Psoas muscle (tissue), 7 donors: ENCODE measurements at regions not wholly inside any gene's neighbourhood (a gene's known extent, or its start where the extent isn't known, plus 50 kb on each side); places are given as distances from the start of the nearest gene placed in this dataset.

Source experiments
- ATAC-seq, 4 donors: fragments of 200-7000 bp; cut with Tn5 transposase; one replicate each; pipeline ENCODE4 v1.9.1; 2020; ENCODE audit warnings: moderate library complexity in 3 of 4, mild to moderate bottlenecking in 2 of 4
- DNase-seq, 2 donors: peaks; one replicate each; pipeline ENCODE4 v3.0.0-alpha.2; 2020
- H3K27ac ChIP-seq: fragments of 200-600 bp; one replicate; pipeline ENCODE4 v1.8.0; 2022
- H3K27me3 ChIP-seq, 3 donors: fragments of 200-600 bp in 1 of 3; one replicate each; pipeline versions ENCODE4 v1.6.1 to v1.8.0; 2013 to 2022; ENCODE audit warnings: low read length in 2 of 3, mild to moderate bottlenecking in 2 of 3, moderate library complexity in 1 of 3; ENCODE audit not compliant: insufficient read depth in 3 of 3
- H3K36me3 ChIP-seq, 2 donors: fragments of 200-600 bp in 1 of 2; one replicate each; pipeline versions ENCODE4 v1.6.1 to v1.8.0; 2013 to 2022; ENCODE audit warnings: low read depth in 1 of 2, mild to moderate bottlenecking in 1 of 2, moderate library complexity in 1 of 2; ENCODE audit not compliant: insufficient read depth in 1 of 2
- H3K4me1 ChIP-seq: fragments of 200-600 bp; one replicate; pipeline ENCODE4 v1.8.0; 2022
- H3K4me3 ChIP-seq: fragments of 200-600 bp; one replicate; pipeline ENCODE4 v1.8.0; 2022; ENCODE audit warnings: mild to moderate bottlenecking
- H3K9me3 ChIP-seq: fragments of 200-600 bp; one replicate; pipeline ENCODE4 v1.8.0; 2022
- CTCF ChIP-seq: fragments of 200-600 bp; IDR thresholded peaks from one replicate; pipeline ENCODE4 v1.8.0; 2022; ENCODE audit warnings: antibody characterized with exemption
- WGBS, 3 donors: extraction: QIAGEN DNeasy Blood & Tissue Kit; methylation state at CpG; one replicate each; pipeline versions ENCODE4 v1.1.6 to v1.1.7; 2013; 5-methylcytosine and 5-hydroxymethylcytosine counted together
- intact Hi-C, 2 donors: fragments of 100-400 bp; cut with DNase I; formaldehyde crosslinking; loops; one replicate each; pipeline versions ENCODE4 v1.11.0 to v1.14.2; 2022
- donor health status: healthy with polysubstance abuse.
- donor health status: DM: no; HTN: no; CAD: no; lungs with moderate emphysema.
- donor health status: Bipolar disorder and iron deficiency.
- donor health status: healthy.
- donor health status: DM: yes; HTN: yes; CAD: no.
- donor health status: DM: no; HTN: no; CAD: no.
- donor health status: DM: yes; HTN: yes; CAD: no.

DNA sequence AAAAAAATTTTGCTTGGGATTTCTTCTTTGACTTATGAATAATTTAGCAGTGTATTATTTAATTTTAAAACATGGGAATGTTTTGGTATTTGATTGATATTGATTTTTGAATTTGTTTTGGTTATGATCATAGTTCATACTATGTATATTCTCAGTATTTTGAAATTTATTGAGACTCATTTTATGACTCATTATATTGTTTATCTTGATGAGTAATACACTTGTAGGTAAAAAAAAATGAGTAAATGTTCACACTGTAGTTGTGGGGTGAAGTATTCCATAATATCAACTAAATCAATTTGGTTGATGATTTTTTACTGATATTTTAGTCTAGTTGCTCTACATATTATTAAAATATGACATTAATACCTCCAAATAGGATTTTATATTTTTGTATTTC lies 1142.2 kb downstream of the ADGRL3 start:
- ATAC-seq: no peak
- DNase-seq: no peak
- Histone ChIP-seq H3K27ac (no peak overlapping the region), H3K36me3 (no peaks in the 10 kb centered on the region), H3K4me3 (no peak overlapping the region), H3K9me3 (peaks cover 5% of the 10 kb centered on the region), H3K27me3 (no peaks in the 10 kb centered on the region), H3K4me1 (no peaks in the 10 kb centered on the region)
- TF ChIP-seq CTCF: no peak
- intact Hi-C loops: no loop called here

GRCh38 chr4:62328526-62328925 lies 1128.4 kb downstream of the ADGRL3 start:
- 49 to 79% (median 54%) methylated on average over 2 of the region's 2 CpGs for WGBS, 3 donors
- no peak for ATAC-seq

GRCh38 chr4:62327612-62328297 lies 1127.6 kb downstream of the ADGRL3 start:
- no peaks in the 10 kb centered on the region for H3K4me1 ChIP-seq

More at GRCh38 chr4:62328526-62328925, 1128.4 kb downstream of the ADGRL3 start:
- no peaks in the 10 kb centered on the region for H3K27me3 ChIP-seq
- TF ChIP-seq CTCF: no peak
- no peak overlapping the region for H3K4me3 ChIP-seq
- H3K9me3 ChIP-seq: peaks cover 3% of the 10 kb centered on the region
- intact Hi-C loops: no loop called here
- no peak for DNase-seq
- H3K4me1 ChIP-seq: no peaks in the 10 kb centered on the region
- H3K27ac ChIP-seq: no peak overlapping the region
- H3K36me3 ChIP-seq: no peaks in the 10 kb centered on the region

DNA sequence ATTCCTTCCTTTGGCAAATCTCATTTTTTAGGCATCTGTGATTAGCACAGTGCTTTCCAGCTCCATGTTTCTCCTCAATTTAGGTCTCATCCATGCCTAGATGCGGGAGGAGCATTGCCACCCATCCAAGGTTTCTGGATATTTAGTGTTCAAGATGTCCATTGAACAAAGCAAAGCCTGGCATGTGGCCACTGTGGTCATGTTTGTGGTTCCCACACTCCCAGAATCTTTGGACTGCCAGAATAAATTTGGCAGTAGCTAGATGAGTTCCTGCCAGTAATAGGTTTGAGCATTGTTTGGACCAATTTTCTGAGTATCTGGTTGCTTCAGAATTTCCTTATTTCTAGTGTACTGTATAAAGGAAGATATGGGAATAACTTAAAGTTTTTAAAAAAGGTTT lies 1124.1 kb downstream of the ADGRL3 start:
- no peak for DNase-seq
- no peak overlapping the region for H3K27ac ChIP-seq
- no peak for TF ChIP-seq CTCF
- H3K9me3 ChIP-seq: peaks cover 3% of the 10 kb centered on the region
- H3K4me1 ChIP-seq: no peaks in the 10 kb centered on the region
- H3K27me3 ChIP-seq: no peaks in the 10 kb centered on the region
- no peak overlapping the region for H3K4me3 ChIP-seq
- H3K36me3 ChIP-seq: no peaks in the 10 kb centered on the region
- ATAC-seq: no peak
- intact Hi-C loops: no loop called here
- 21 to 68% (median 36%) methylated on average over 1 of the region's 1 CpG for WGBS, 3 donors

More at GRCh38 chr4:62327612-62328297, 1127.6 kb downstream of the ADGRL3 start:
- intact Hi-C loops: no loop called here
- no peak for ATAC-seq
- no peak for TF ChIP-seq CTCF
- no peak overlapping the region for H3K4me3 ChIP-seq
- H3K9me3 ChIP-seq: peaks cover 3% of the 10 kb centered on the region
- no peaks in the 10 kb centered on the region for H3K36me3 ChIP-seq
- 67 to 80% (median 79%) methylated on average over 1 of the region's 1 CpG for WGBS, 3 donors
- H3K27me3 ChIP-seq: no peaks in the 10 kb centered on the region
- H3K27ac ChIP-seq: no peak overlapping the region
- no peak for DNase-seq

DNA sequence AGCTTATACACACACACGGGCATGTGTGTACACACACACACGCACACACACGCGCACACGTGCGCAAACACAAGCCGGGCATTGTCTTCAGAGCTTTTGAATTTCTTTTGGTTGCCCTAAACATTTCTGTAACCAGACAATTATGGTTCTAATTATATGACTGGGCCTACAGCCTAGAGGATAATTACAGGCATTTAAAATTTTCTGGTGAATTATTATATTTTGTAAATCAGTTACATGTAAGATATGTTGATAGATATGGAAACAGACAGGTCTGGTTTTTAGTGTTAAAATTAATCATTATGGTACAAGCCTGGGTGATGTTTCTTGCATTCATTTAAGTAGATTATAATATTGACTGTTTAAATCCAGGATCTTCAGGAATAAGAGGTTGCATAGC lies 1120.5 kb downstream of the ADGRL3 start:
- no peaks in the 10 kb centered on the region for H3K27me3 ChIP-seq
- intact Hi-C loops: no loop called here

More for the DNA sequence above, 1120.5 kb downstream of the ADGRL3 start:
- Histone ChIP-seq H3K27ac (no peak overlapping the region), H3K36me3 (no peaks in the 10 kb centered on the region), H3K4me3 (no peak overlapping the region), H3K4me1 (no peaks in the 10 kb centered on the region), H3K9me3 (no peaks in the 10 kb centered on the region)
- no peak for TF ChIP-seq CTCF
- no peak for ATAC-seq
- no peak for DNase-seq
- 92 to 94% (median 94%) methylated on average over 7 of the region's 7 CpGs for WGBS, 3 donors
